Activated CD8-positive, alpha-beta T cell treated with anti-CD3 and anti-CD28 coated beads, Interleukin-2, amount 10 ng/mL, durations not matched to agents 7 days and 5 days (primary cell): ENCODE measurements at regions not wholly inside any gene's neighbourhood (a gene's known extent, or its start where the extent isn't known, plus 50 kb on each side); places are given as distances from the start of the nearest gene placed in this dataset.

Experiments
- ATAC-seq: fragments of 150-1000 bp; cut with Tn5 transposase; one replicate; pipeline ENCODE4 v1.10.0; 2021; ENCODE audit warnings: moderate library complexity
- CTCF ChIA-PET: fragments of 350-600 bp; sonication (Branson Sonifier 250); formaldehyde crosslinking; loops from one replicate; lab custom pipeline; 2021; ENCODE audit warnings: antibody characterized with exemption; lab: Charles Lee
- POLR2A ChIA-PET: fragments of 350-600 bp; sonication (Branson Sonifier 250); formaldehyde crosslinking; loops from one replicate; lab custom pipeline; 2021; ENCODE audit warnings: antibody characterized with exemption; lab: Charles Lee
- DNase-seq: peaks from one replicate; pipeline ENCODE4 v3.0.0-alpha.2; 2020
- H3K27ac Mint-ChIP-seq: one replicate; pipeline ENCODE4 v1.8.0; 2021; ENCODE audit warnings: mild to moderate bottlenecking, mixed read lengths
- H3K27me3 Mint-ChIP-seq: one replicate; pipeline ENCODE4 v1.8.0; 2021; ENCODE audit warnings: low read depth, mixed read lengths
- H3K36me3 Mint-ChIP-seq: one replicate; pipeline ENCODE4 v1.8.0; 2021; ENCODE audit warnings: low read depth, mixed read lengths
- H3K4me1 Mint-ChIP-seq: one replicate; pipeline ENCODE4 v1.8.0; 2021; ENCODE audit warnings: low read depth, mixed read lengths
- H3K4me3 Mint-ChIP-seq: one replicate; pipeline ENCODE4 v1.8.0; 2021; ENCODE audit warnings: mild to moderate bottlenecking, mixed read lengths
- H3K9me3 Mint-ChIP-seq: one replicate; pipeline ENCODE4 v1.8.0; 2022; ENCODE audit warnings: mixed read lengths; ENCODE audit not compliant: insufficient read depth

DNA sequence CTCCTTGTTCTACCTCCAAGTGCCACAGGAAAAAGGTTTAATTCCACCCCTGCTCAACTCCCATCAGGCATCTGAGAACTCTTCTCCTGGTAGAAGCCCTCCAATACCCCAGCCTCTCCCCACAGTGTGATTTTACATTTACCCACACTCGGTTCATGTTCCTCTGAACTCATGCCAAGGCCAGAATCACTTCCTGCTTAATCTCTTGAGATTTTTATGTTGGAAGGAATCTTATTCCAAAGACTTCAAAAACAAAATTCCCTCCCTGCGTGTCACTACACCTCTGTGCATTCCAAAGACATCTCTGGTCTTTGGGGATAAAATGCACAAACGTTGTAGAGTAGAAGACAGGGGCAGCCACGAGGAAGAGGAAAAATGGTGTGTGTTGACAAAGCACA is 186.8 kb downstream of the ACTL7B start:
- Mint-ChIP-seq H3K9me3 (no peaks in the 10 kb centered on the region), H3K4me1 (no peaks in the 10 kb centered on the region), H3K27ac (no peak overlapping the region), H3K27me3 (no peaks in the 10 kb centered on the region), H3K36me3 (no peaks in the 10 kb centered on the region), H3K4me3 (no peak overlapping the region)
- DNase-seq = no peak
- no peak for ATAC-seq
- ChIA-PET CTCF (no interaction called here), POLR2A (no interaction called here)

DNA sequence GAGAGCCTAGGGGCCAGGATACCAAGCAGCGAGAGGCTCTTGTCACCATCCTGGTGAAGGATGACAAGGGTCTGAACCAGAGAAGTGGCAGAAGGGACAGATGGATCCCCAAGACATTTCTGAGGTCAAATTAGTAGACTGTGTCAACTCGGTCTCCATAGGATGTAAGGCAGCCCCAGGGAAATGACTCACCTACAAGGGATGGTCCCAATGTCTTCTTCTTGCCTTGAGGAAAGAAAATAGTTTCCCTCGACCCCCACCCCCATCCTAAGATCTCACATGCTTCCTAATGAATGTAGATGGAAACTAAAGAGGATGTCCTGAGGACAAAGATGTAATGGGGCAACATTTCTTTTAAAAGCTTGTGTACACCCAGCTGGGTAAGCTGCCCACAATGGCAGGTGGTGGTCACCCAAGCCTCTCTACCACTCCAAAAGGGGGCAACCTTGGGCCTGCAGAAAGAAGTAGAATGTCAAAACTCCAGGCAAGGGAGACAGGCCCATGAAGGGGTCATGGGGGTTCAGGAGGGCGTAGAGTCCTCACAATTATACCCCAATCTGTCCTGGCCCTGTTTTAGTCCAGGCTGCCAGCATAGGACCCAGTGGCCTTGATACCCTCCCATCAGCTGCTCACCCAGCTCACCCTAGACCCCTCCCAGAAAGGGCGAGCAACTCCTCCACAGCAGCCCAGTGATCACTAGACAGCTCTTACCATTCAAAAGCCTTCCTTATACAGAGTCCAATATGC is 187.4 kb downstream of the ACTL7B start:
- Mint-ChIP-seq H3K4me3 (no peak overlapping the region), H3K36me3 (no peaks in the 10 kb centered on the region), H3K4me1 (no peaks in the 10 kb centered on the region), H3K27ac (no peak overlapping the region), H3K27me3 (no peaks in the 10 kb centered on the region), H3K9me3 (no peaks in the 10 kb centered on the region)
- ChIA-PET CTCF (no interaction called here), POLR2A (no interaction called here)
- ATAC-seq (no peak), DNase-seq (no peak)

DNA sequence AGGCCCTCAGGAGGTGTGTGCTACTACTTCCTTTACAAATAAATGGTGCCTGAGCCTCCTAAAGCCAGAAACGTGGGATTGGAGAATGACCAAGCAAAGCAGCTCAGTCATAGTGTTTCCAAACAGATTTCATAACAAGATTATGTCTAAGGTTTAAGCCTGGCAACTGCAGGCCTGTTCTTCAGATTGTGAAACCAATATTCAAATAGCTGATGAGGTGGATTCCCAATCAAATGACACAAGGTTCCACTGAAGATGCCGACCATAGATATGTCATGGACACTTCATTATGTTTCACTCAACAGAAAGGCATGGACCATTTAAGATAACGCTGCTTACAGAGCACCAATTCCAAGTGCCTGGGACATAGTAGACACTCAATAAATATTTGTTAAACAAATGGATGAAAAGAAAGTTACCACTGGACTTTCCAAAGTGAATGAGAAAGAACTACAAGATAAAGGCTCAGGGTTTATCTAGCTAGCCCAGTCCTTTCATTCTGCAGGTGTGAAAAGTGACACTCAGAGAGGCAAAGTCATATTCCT is 189.5 kb downstream of the ACTL7B start:
- H3K27me3 Mint-ChIP-seq = no peaks in the 10 kb centered on the region
- no peaks in the 10 kb centered on the region for H3K4me1 Mint-ChIP-seq
- H3K4me3 Mint-ChIP-seq = no peak overlapping the region
- CTCF ChIA-PET = no interaction called here
- DNase-seq (no peak), ATAC-seq (no peak)
- H3K36me3 Mint-ChIP-seq = no peaks in the 10 kb centered on the region
- H3K27ac Mint-ChIP-seq = no peak overlapping the region
- no peaks in the 10 kb centered on the region for H3K9me3 Mint-ChIP-seq
- POLR2A ChIA-PET = no interaction called here

DNA sequence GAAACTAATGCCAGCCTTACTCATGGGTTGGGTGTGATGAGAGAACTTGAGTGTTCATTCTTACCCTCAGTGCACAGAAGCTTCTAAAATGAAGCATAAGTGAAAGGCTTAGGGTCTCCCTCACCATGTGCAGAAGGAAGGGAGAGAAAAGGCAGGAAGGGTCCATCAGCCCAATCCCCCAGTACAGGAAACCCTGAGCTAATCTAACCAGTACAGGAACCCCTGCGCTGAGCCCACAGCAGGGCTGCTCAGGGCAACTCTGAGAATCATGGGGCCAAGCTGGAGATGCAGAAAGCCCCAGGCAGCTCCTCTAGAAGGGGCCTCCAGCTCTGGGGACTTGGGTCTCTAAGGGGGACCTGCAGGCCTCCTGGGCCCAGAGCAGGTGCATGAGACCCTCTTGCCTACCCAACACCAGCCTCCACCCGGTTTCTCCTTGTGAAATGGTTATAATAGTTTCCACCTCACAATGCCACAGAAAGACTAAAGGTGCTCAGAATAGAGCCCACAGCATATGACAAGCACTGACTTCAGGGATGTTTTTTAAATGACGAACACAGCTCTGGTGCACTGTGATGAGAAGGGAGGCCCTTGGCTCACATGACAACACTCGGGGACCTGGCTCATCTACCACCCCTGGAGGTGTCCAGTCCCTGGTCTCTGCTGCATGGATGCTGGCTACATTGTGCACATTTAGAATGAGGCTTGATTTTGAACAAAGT is 190.1 kb downstream of the ACTL7B start:
- Mint-ChIP-seq H3K9me3 (no peaks in the 10 kb centered on the region), H3K4me3 (no peak overlapping the region)

DNA sequence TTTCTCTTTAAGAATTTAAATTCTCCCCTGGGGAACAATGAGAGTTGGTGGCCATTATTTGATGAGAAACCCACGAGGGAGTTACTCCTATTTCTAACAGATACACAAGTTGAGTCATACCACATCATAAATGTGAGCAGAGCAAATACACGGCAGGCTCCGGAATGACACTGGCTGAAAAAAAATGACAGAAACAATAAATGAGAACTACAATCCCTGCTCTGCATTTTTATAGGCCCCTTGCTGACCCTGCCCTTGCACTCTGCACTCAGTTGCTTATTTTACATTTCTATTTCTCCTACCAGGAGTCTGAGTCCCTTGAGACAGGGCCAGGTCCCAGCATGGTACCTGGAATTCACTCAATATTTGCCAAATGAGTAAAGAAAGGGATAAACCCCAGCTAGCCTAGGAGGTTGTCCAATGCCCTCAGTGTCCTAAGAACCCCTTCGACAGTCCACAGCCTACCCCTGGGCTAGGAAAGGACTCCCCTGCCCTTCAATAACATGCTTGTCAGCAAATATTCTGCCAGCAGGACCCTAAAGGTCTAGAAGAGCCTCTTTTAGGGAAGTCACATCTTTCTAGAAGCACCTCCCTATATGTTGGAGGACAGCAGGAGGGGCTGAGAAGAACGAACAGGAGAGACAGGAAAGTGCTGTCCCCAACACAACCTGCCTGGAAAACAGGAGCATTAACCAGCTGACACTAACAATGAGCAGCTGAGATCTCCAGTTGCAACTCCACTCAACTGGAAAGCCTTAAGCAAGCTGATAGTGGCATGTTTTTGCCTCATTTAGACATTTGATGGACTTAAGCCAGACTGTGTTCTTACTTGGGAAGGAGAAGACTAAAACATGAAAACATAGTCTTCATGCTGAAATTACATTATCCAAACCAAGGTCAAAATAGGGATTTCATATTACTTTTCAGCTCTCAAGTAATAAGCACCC is 191.2 kb downstream of the ACTL7B start:
- CTCF ChIA-PET = no interaction called here
- no peak for DNase-seq

More for the DNA sequence above, 190.1 kb downstream of the ACTL7B start:
- ATAC-seq = no peak
- no peak overlapping the region for H3K27ac Mint-ChIP-seq
- no peaks in the 10 kb centered on the region for H3K27me3 Mint-ChIP-seq
- no peak for DNase-seq
- POLR2A ChIA-PET = no interaction called here
- no peaks in the 10 kb centered on the region for H3K4me1 Mint-ChIP-seq
- CTCF ChIA-PET = no interaction called here
- H3K36me3 Mint-ChIP-seq = no peaks in the 10 kb centered on the region

DNA sequence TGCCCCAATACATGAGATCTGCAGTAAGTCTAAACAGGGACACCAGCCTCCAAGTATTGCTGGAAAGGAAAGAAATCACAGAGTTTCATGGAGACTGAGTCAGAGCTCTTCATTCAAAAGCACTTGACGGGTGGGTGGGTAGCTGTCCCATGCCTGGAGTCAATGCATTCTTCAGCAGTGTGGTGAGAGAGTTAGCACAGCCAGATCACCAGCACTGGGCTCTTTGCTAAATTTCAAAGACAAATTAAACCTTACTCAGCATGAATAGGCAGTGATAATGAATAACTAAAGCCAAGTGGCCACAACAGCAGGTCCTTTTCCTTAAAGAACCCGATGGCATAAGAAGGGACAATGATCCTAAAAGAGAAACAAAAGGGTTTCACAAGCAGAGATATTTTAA is 192.4 kb downstream of the ACTL7B start:
- no peaks in the 10 kb centered on the region for H3K27me3 Mint-ChIP-seq
- ChIA-PET CTCF (no interaction called here), POLR2A (no interaction called here)
- peaks cover 9% of the 10 kb centered on the region for H3K9me3 Mint-ChIP-seq
- no peak overlapping the region for H3K4me3 Mint-ChIP-seq
- H3K27ac Mint-ChIP-seq = no peak overlapping the region
- no peaks in the 10 kb centered on the region for H3K4me1 Mint-ChIP-seq
- H3K36me3 Mint-ChIP-seq = no peaks in the 10 kb centered on the region
- no peak for ATAC-seq
- DNase-seq = no peak

More for the DNA sequence above, 191.2 kb downstream of the ACTL7B start:
- Mint-ChIP-seq H3K27ac (no peak overlapping the region), H3K27me3 (no peaks in the 10 kb centered on the region), H3K36me3 (no peaks in the 10 kb centered on the region), H3K9me3 (peaks cover 3% of the 10 kb centered on the region), H3K4me1 (no peaks in the 10 kb centered on the region), H3K4me3 (no peak overlapping the region)
- ATAC-seq = no peak
- POLR2A ChIA-PET = no interaction called here

DNA sequence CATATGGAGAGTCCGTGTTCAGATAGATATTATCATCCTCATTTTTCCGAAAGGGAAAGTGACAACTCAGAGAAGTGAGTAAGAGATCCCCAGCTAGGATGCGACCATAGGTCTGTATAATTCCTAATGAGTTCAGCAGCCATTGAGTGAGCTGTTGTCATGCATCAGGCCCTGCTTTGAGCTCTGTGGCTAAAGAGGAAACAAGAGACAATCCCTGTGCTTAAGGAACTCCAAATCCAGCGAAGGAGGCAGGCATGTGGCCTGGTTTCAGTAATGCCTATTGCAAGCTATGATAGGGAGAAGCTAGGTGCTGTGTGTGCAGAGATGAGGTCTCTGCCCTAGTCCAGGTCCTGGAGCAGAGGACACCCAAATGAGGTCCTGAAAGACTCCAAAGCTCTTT is 192.8 kb downstream of the ACTL7B start:
- Mint-ChIP-seq H3K36me3 (no peaks in the 10 kb centered on the region), H3K4me1 (no peaks in the 10 kb centered on the region), H3K27me3 (no peaks in the 10 kb centered on the region), H3K27ac (no peak overlapping the region), H3K4me3 (no peak overlapping the region), H3K9me3 (peaks cover 9% of the 10 kb centered on the region)
- CTCF ChIA-PET = no interaction called here
- no peak for ATAC-seq
- POLR2A ChIA-PET = no interaction called here
- DNase-seq = no peak

DNA sequence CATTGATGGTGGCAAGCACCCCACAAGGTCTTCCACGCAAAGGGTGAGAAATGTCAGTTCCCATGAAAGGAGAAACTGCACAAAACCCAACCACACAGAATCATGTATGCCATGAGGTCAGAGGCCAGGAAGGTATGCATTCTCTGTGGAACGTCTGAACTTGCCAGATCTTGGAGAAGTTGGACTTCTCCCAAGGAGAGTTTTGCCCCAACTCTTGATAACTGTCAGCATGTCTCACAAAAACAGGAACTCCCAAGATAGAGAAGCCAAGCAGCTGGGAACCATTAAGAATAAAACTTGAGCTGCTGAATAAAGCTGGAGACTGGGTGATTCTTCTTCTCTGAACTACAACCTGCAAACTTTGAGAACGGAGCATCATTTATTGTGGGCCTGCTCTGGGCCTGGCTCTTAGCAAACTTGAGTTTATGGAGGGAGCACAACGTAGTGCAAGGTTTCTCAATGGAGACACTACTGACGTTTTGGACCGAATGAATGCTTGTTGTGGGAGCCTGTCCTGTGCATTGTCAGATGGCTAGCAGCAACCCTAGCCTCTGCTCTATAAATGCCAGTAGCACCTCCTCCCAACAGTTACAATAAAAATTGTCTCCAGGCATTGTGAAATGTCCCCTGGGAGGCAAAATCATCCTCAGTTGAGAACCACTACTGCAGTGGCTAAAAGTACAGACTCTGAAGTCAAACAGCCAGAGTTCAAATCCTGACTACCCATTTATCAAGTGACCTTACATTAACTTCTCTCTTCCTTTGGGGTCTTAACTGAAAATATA is 193.5 kb downstream of the ACTL7B start:
- H3K27me3 Mint-ChIP-seq = no peaks in the 10 kb centered on the region
- H3K36me3 Mint-ChIP-seq = no peaks in the 10 kb centered on the region
- H3K4me3 Mint-ChIP-seq = no peak overlapping the region
- POLR2A ChIA-PET = no interaction called here
- peaks cover 9% of the 10 kb centered on the region for H3K9me3 Mint-ChIP-seq
- CTCF ChIA-PET = no interaction called here
- no peak overlapping the region for H3K27ac Mint-ChIP-seq
- no peaks in the 10 kb centered on the region for H3K4me1 Mint-ChIP-seq
- DNase-seq (no peak), ATAC-seq (no peak)

DNA sequence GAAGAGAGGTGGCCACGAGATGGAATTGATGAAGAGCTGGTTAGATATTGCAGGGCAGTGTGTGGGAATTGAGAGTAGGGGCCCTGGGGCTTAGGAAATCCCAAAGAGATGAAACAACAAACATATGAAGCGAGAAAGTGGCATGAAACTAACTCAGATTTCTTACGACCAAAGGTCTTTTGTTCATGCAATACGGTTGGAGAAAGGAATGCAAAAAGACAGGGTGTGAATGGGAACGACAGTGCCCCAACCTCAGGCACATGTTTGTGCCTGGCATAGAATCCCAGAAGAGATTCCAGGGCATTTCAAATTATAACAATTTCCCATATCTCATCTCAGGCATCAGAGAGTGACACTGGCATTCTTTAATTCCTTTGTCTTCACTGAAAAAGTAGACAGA is 199.2 kb downstream of the ACTL7B start:
- Mint-ChIP-seq H3K9me3 (peaks cover 9% of the 10 kb centered on the region), H3K36me3 (no peaks in the 10 kb centered on the region), H3K27ac (no peak overlapping the region), H3K4me1 (no peaks in the 10 kb centered on the region), H3K4me3 (no peak overlapping the region), H3K27me3 (no peaks in the 10 kb centered on the region)
- POLR2A ChIA-PET = no interaction called here
- DNase-seq (no peak), ATAC-seq (no peak)
- CTCF ChIA-PET = no interaction called here

DNA sequence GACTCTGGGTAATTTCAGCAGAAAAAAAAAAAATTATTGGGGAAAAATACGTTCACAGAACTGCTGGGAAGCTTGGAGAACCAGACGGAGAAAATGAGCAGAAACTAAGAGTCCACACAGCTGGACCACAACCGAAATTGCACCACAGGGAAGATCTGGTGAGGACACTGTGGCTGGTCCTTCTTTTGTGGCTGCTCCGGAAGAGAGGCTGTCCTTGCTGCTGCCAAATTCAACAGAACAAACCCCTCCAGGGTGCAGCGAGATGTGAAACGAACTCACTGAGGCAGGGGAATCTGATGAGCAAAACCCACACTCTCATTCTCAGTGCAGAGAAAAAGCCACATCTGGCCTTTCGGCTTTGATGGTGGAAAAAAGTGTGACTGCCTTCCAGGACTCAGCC is 200.0 kb downstream of the ACTL7B start:
- Mint-ChIP-seq H3K4me3 (no peak overlapping the region), H3K4me1 (no peaks in the 10 kb centered on the region), H3K27ac (no peak overlapping the region), H3K36me3 (no peaks in the 10 kb centered on the region), H3K27me3 (no peaks in the 10 kb centered on the region), H3K9me3 (peaks cover 9% of the 10 kb centered on the region)
- ATAC-seq = no peak
- POLR2A ChIA-PET = no interaction called here
- CTCF ChIA-PET = no interaction called here
- no peak for DNase-seq

DNA sequence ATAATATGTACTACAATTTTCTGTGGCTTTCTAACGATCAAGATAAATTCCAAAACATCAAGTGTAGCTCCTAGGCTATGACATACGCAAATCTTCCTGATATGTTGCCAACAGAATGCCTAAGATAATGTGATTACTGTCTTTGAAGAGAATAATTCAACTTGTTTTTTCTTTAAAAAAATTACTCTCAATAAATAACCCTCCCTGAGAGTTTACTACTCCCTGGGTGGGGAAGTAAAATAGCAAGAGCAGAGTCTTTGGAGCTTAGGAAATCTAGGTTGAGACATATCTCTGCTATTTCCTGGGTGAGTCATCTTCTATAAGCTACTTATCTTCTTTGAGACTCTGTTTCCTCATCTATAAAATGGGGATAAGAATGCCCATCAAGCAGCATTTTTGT is 201.2 kb downstream of the ACTL7B start:
- no peak for ATAC-seq
- Mint-ChIP-seq H3K27me3 (no peaks in the 10 kb centered on the region), H3K27ac (no peak overlapping the region), H3K9me3 (peaks cover 6% of the 10 kb centered on the region), H3K36me3 (no peaks in the 10 kb centered on the region), H3K4me3 (no peak overlapping the region), H3K4me1 (no peaks in the 10 kb centered on the region)
- DNase-seq = no peak
- ChIA-PET CTCF (no interaction called here), POLR2A (no interaction called here)
